GM19043 (cell line): ENCODE measurements at regions not wholly inside any gene's neighbourhood (a gene's known extent, or its start where the extent isn't known, plus 50 kb on each side); places are given as distances from the start of the nearest gene placed in this dataset.

ENCODE experiments used
- ATAC-seq: cut with Tn5 transposase; IDR thresholded peaks from one replicate; pipeline ENCODE4 v1.9.1; 2021; ENCODE audit warnings: low read depth; ENCODE audit not compliant: unreplicated experiment

GRCh38 chr2:15788455-15788829, 151.9 kb upstream of the MYCN start:
- ATAC-seq: no peak

GRCh38 chr2:15788830-15789229, 151.5 kb upstream of the MYCN start:
- no peak for ATAC-seq

- ATAC-seq: no peak
These were observed 150.8 kb upstream of the MYCN start for GRCh38 chr2:15789381-15790062.

- no peak for ATAC-seq
These were observed 150.0 kb upstream of the MYCN start for GRCh38 chr2:15790326-15790725.

GRCh38 chr2:15790838-15791237, 149.5 kb upstream of the MYCN start:
- no peak for ATAC-seq

- ATAC-seq: no peak
These were observed 149.1 kb upstream of the MYCN start for GRCh38 chr2:15791294-15791693.

- ATAC-seq: no peak
These were observed 148.0 kb upstream of the MYCN start for GRCh38 chr2:15792331-15792730.

GRCh38 chr2:15793078-15793913, 147.1 kb upstream of the MYCN start:
- no peak for ATAC-seq

GRCh38 chr2:15793978-15794377, 146.4 kb upstream of the MYCN start:
- ATAC-seq: no peak

- ATAC-seq: no peak
These were observed 145.7 kb upstream of the MYCN start for GRCh38 chr2:15794608-15795134.

GRCh38 chr2:15795426-15795825, 144.9 kb upstream of the MYCN start:
- ATAC-seq: no peak

GRCh38 chr2:15796167-15796942, 144.0 kb upstream of the MYCN start:
- no peak for ATAC-seq

GRCh38 chr2:15797231-15797938, 143.0 kb upstream of the MYCN start:
- ATAC-seq: no peak

GRCh38 chr2:15797939-15798281, 142.4 kb upstream of the MYCN start:
- ATAC-seq: no peak

- no peak for ATAC-seq
These were observed 141.5 kb upstream of the MYCN start for GRCh38 chr2:15798701-15799431.

- no peak for ATAC-seq
These were observed 140.9 kb upstream of the MYCN start for GRCh38 chr2:15799432-15799827.

- no peak for ATAC-seq
These were observed 139.6 kb upstream of the MYCN start for GRCh38 chr2:15800495-15801329.

- no peak for ATAC-seq
These were observed 138.9 kb upstream of the MYCN start for GRCh38 chr2:15801439-15801838.

GRCh38 chr2:15801904-15802303, 138.4 kb upstream of the MYCN start:
- no peak for ATAC-seq
